Nephron (organoid): ENCODE measurements at regions not wholly inside any gene's neighbourhood (a gene's known extent, or its start where the extent isn't known, plus 50 kb on each side); places are given as distances from the start of the nearest gene placed in this dataset.

Experiments
- H3K27ac Mint-ChIP-seq, 3 experiments: 2 replicates each; pipeline ENCODE4 v1.8.0; 2020; ENCODE audit warnings: mixed read lengths in 3 of 3, mild to moderate bottlenecking in 2 of 3, moderate library complexity in 1 of 3
- H3K27me3 Mint-ChIP-seq: 2 replicates; pipeline ENCODE4 v1.8.0; 2021; ENCODE audit warnings: low read depth, mild to moderate bottlenecking, moderate library complexity, mixed read lengths
- H3K36me3 Mint-ChIP-seq: 2 replicates; pipeline ENCODE4 v1.8.0; 2020; ENCODE audit warnings: low read depth, mixed read lengths
- H3K4me1 Mint-ChIP-seq: 2 replicates; pipeline ENCODE4 v1.8.0; 2020; ENCODE audit warnings: mixed read lengths
- H3K4me3 Mint-ChIP-seq, 3 experiments: 2 replicates each; pipeline ENCODE4 v1.8.0; 2020; ENCODE audit warnings: mild to moderate bottlenecking in 3 of 3, mixed read lengths in 3 of 3, moderate library complexity in 2 of 3
- H3K9me3 Mint-ChIP-seq: 2 replicates; pipeline ENCODE4 v1.8.0; 2020; ENCODE audit warnings: mixed read lengths
- CTCF ChIP-seq, 3 experiments: fragments of 200-600 bp; sonication (generic); IDR thresholded peaks; one replicate each; pipeline ENCODE4 v1.5.0; 2021; ENCODE audit warnings: antibody characterized with exemption in 3 of 3; ENCODE audit not compliant: unreplicated experiment in 3 of 3

GRCh38 chr6:27149150-27149549, 98.4 kb upstream of the PRSS16 start:
- no peak for TF ChIP-seq CTCF (IDR thresholded peaks at IDR 0.05; ENCODE audit: unreplicated experiment in 3 of 3)
- Mint-ChIP-seq H3K4me3 (peak overlapping the region in 1 of 3 experiments; percentile 56), H3K27me3 (no peaks in the 10 kb centered on the region), H3K4me1 (peaks cover 6% of the 10 kb centered on the region), H3K27ac (peak overlapping the region; percentile 61 to 82 (median 64)), H3K36me3 (no peaks in the 10 kb centered on the region), H3K9me3 (no peaks in the 10 kb centered on the region)

- no peak for TF ChIP-seq CTCF (IDR thresholded peaks at IDR 0.05; ENCODE audit: unreplicated experiment in 3 of 3)
- no peaks in the 10 kb centered on the region for H3K9me3 Mint-ChIP-seq
These were observed 92.8 kb upstream of the PRSS16 start for GRCh38 chr6:27154696-27155095.

GRCh38 chr6:27156874-27157458, 90.5 kb upstream of the PRSS16 start:
- Mint-ChIP-seq H3K4me1 (peaks cover 8% of the 10 kb centered on the region), H3K27ac (peak overlapping the region in 2 of 3 experiments; percentile 8 to 31), H3K27me3 (peaks cover 9% of the 10 kb centered on the region), H3K4me3 (peak overlapping the region; percentile 74 to 84 (median 83)), H3K36me3 (no peaks in the 10 kb centered on the region), H3K9me3 (no peaks in the 10 kb centered on the region)
- no peak for TF ChIP-seq CTCF (IDR thresholded peaks at IDR 0.05; ENCODE audit: unreplicated experiment in 3 of 3)

More at GRCh38 chr6:27154696-27155095, 92.8 kb upstream of the PRSS16 start:
- Mint-ChIP-seq H3K4me1 (peaks cover 8% of the 10 kb centered on the region), H3K27ac (no peak overlapping the region), H3K36me3 (no peaks in the 10 kb centered on the region), H3K4me3 (no peak overlapping the region), H3K27me3 (peaks cover 9% of the 10 kb centered on the region)

- Mint-ChIP-seq H3K27ac (peak overlapping the region in 2 of 3 experiments; percentile 8 to 31), H3K27me3 (peaks cover 9% of the 10 kb centered on the region), H3K36me3 (no peaks in the 10 kb centered on the region), H3K4me3 (peak overlapping the region; percentile 74 to 84 (median 83)), H3K4me1 (peaks cover 8% of the 10 kb centered on the region), H3K9me3 (no peaks in the 10 kb centered on the region)
- peak; percentile 47 to 54 (median 53) for TF ChIP-seq CTCF (IDR thresholded peaks at IDR 0.05; ENCODE audit: unreplicated experiment in 3 of 3)
These were observed 89.8 kb upstream of the PRSS16 start for GRCh38 chr6:27157459-27158315.

GRCh38 chr6:27158316-27158643, 89.2 kb upstream of the PRSS16 start:
- no peak for TF ChIP-seq CTCF (IDR thresholded peaks at IDR 0.05; ENCODE audit: unreplicated experiment in 3 of 3)
- Mint-ChIP-seq H3K36me3 (no peaks in the 10 kb centered on the region), H3K4me3 (peak overlapping the region; percentile 74 to 84 (median 83)), H3K27ac (peak overlapping the region in 2 of 3 experiments; percentile 1 to 8), H3K27me3 (peaks cover 9% of the 10 kb centered on the region), H3K4me1 (peaks cover 8% of the 10 kb centered on the region), H3K9me3 (no peaks in the 10 kb centered on the region)
